ENCODE measurements at regions not wholly inside any gene's neighbourhood (a gene's known extent, or its start where the extent isn't known, plus 50 kb on each side); places are given as distances from the start of the nearest gene placed in this dataset.

DNA sequence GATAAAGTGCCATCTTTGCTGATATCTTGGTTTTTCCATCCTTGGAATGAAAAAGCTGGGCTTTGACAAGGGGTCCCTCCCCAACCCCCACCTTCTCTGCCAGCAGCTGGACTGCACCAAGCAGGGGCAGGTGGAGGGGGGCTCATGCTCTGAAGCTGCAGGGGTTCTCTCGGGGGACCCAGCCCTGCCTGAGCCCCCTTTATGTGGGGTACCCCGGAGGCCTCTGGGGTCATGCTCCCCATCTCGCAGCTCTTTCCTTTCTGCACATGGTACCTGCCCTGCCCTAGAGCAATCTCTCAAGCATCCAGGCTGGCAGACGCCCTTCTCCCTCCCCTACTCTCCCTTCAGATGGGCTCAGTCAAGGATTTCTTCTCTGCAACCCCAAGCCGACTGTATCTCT, 146.7 kb upstream of the PTPN1 start:
- Histone ChIP-seq H3K4me3 (ENCODE audit: low read length) (no peak overlapping the region), H3K4me1 (ENCODE audit: insufficient read depth, low read length) (peaks cover 22% of the 10 kb centered on the region), H3K27ac (ENCODE audit: low read length) (no peak overlapping the region), H4K20me1 (ENCODE audit: low read length) (no peaks in the 10 kb centered on the region), H3K4me2 (ENCODE audit: low read length) (no peak overlapping the region), H3K9ac (ENCODE audit: low read length) (no peak overlapping the region), H3K27me3 (ENCODE audit: low read length) (no peaks in the 10 kb centered on the region), H2AFZ (ENCODE audit: low read length) (no peak overlapping the region), H3F3A (ENCODE audit: low read length, unreplicated experiment) (no peaks in the 10 kb centered on the region), H3K36me3 (ENCODE audit: low read depth, low read length) (no peaks in the 10 kb centered on the region), H3K9me2 (replicated peaks; ENCODE audit: low read length) (no peaks in the 10 kb centered on the region), H3K79me2 (ENCODE audit: low read length) (no peaks in the 10 kb centered on the region), H3K9me3 (ENCODE audit: low read length) (no peaks in the 10 kb centered on the region)
- intact Hi-C loops (cut with micrococcal nuclease): no loop called here
- DNase-seq (no peak), ATAC-seq (no peak)
- TF ChIP-seq, protein P1, sequence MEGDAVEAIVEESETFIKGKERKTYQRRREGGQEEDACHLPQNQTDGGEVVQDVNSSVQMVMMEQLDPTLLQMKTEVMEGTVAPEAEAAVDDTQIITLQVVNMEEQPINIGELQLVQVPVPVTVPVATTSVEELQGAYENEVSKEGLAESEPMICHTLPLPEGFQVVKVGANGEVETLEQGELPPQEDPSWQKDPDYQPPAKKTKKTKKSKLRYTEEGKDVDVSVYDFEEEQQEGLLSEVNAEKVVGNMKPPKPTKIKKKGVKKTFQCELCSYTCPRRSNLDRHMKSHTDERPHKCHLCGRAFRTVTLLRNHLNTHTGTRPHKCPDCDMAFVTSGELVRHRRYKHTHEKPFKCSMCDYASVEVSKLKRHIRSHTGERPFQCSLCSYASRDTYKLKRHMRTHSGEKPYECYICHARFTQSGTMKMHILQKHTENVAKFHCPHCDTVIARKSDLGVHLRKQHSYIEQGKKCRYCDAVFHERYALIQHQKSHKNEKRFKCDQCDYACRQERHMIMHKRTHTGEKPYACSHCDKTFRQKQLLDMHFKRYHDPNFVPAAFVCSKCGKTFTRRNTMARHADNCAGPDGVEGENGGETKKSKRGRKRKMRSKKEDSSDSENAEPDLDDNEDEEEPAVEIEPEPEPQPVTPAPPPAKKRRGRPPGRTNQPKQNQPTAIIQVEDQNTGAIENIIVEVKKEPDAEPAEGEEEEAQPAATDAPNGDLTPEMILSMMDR (conservative IDR thresholded peaks at IDR 0.05; ENCODE audit: low read depth, low read length): no peak
- TF ChIP-seq EZH2 (IDR thresholded peaks at IDR 0.05; ENCODE audit: low read length, unreplicated experiment): no peak
- TF ChIP-seq EZH2phosphoT487 (IDR thresholded peaks at IDR 0.05; ENCODE audit: borderline replicate concordance, low read length): no peak
- POLR2A ChIA-PET (ENCODE audit: unreplicated experiment): no interaction called here
- BruUV-seq (replicated peaks): no TSS peak
- CTCF ChIA-PET: no interaction called here

DNA sequence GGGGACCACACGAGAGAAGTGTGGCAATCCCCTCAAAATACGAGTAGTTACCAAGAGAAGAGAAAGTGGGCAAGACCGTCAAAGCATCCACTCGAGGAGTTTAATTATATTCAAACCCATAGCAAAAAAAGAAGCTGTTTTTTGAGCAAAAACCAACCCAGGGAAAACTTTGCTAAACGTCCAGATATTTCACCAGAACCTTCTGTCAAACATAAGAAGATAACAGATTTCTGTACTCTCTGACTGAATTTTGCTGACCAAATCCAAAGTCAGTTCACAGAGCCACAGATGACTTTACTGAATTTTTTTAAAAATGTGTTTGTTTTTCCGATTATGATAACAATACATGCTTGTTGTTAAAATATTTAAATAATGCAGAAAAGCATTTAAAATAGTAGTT, 145.6 kb upstream of the PTPN1 start:
- Histone ChIP-seq H3F3A (ENCODE audit: low read length, unreplicated experiment) (no peaks in the 10 kb centered on the region), H3K4me3 (ENCODE audit: low read length) (no peak overlapping the region), H4K20me1 (ENCODE audit: low read length) (no peaks in the 10 kb centered on the region), H3K27me3 (ENCODE audit: low read length) (no peaks in the 10 kb centered on the region), H3K9me3 (ENCODE audit: low read length) (no peaks in the 10 kb centered on the region), H3K9me2 (replicated peaks; ENCODE audit: low read length) (no peaks in the 10 kb centered on the region), H2AFZ (ENCODE audit: low read length) (no peak overlapping the region), H3K36me3 (ENCODE audit: low read depth, low read length) (no peaks in the 10 kb centered on the region), H3K4me2 (ENCODE audit: low read length) (no peak overlapping the region), H3K27ac (ENCODE audit: low read length) (no peak overlapping the region), H3K9ac (ENCODE audit: low read length) (no peak overlapping the region), H3K79me2 (ENCODE audit: low read length) (no peaks in the 10 kb centered on the region), H3K4me1 (ENCODE audit: insufficient read depth, low read length) (peaks cover 21% of the 10 kb centered on the region)
- intact Hi-C loops (cut with micrococcal nuclease): no loop called here
- BruUV-seq (replicated peaks): no TSS peak
- TF ChIP-seq EZH2 (IDR thresholded peaks at IDR 0.05; ENCODE audit: low read length, unreplicated experiment) (no peak), EZH2phosphoT487 (IDR thresholded peaks at IDR 0.05; ENCODE audit: borderline replicate concordance, low read length) (no peak)
- TF ChIP-seq, protein P1 (conservative IDR thresholded peaks at IDR 0.05; ENCODE audit: low read depth, low read length): no peak
- ChIA-PET CTCF (no interaction called here), POLR2A (ENCODE audit: unreplicated experiment) (no interaction called here)
- no peak for ATAC-seq
- DNase-seq: no peak

- ATAC-seq (peak; percentile 53), DNase-seq (peak; percentile 80)
- Histone ChIP-seq H3K36me3 (ENCODE audit: low read depth, low read length) (no peaks in the 10 kb centered on the region), H3K4me3 (ENCODE audit: low read length) (no peak overlapping the region), H3K9me2 (replicated peaks; ENCODE audit: low read length) (no peaks in the 10 kb centered on the region), H2AFZ (ENCODE audit: low read length) (no peak overlapping the region), H3K9ac (ENCODE audit: low read length) (no peak overlapping the region), H3K4me1 (ENCODE audit: insufficient read depth, low read length) (peaks cover 8% of the 10 kb centered on the region; the same call in 1 of the 2 replicates), H3F3A (ENCODE audit: low read length, unreplicated experiment) (no peaks in the 10 kb centered on the region), H3K79me2 (ENCODE audit: low read length) (no peaks in the 10 kb centered on the region), H3K27ac (ENCODE audit: low read length) (no peak overlapping the region), H3K4me2 (ENCODE audit: low read length) (peak overlapping the region; percentile 45), H4K20me1 (ENCODE audit: low read length) (no peaks in the 10 kb centered on the region), H3K9me3 (ENCODE audit: low read length) (no peaks in the 10 kb centered on the region), H3K27me3 (ENCODE audit: low read length) (no peaks in the 10 kb centered on the region)
- TF ChIP-seq, protein P1 (conservative IDR thresholded peaks at IDR 0.05; ENCODE audit: low read depth, low read length): no peak
- no peak for TF ChIP-seq EZH2phosphoT487 (IDR thresholded peaks at IDR 0.05; ENCODE audit: borderline replicate concordance, low read length)
- TF ChIP-seq EZH2 (IDR thresholded peaks at IDR 0.05; ENCODE audit: low read length, unreplicated experiment): no peak
- intact Hi-C loops (cut with micrococcal nuclease): no loop called here
- ChIA-PET POLR2A (ENCODE audit: unreplicated experiment) (no interaction called here), CTCF (no interaction called here)
- no TSS peak for BruUV-seq (replicated peaks)
Measured at GRCh38 chr20:50366270-50367103, 143.7 kb upstream of the PTPN1 start.
